ENCODE measurements at regions not wholly inside any gene's neighbourhood (a gene's known extent, or its start where the extent isn't known, plus 50 kb on each side); places are given as distances from the start of the nearest gene placed in this dataset.

- no TSS peak for BruUV-seq (replicated peaks)
- H3K9me3 ChIP-seq (replicated peaks; ENCODE audit: control insufficient read depth, insufficient read depth, low read length) = no peaks in the 10 kb centered on the region
- POLR2A ChIA-PET = interaction anchor here (0.5 kb wide), 1 partner anchor 53 kb away, joined by 6 read pairs; no protein-coding TSS in a partner anchor
- H2AFZ ChIP-seq (ENCODE audit: control insufficient read depth, low read depth, low read length) = no peak overlapping the region
- no peak overlapping the region for H3K4me2 ChIP-seq (ENCODE audit: control insufficient read depth, insufficient read depth)
- CTCF ChIA-PET = no interaction called here
- no peak for FAIRE-seq
- no peaks in the 10 kb centered on the region for H4K20me1 ChIP-seq (ENCODE audit: control insufficient read depth, insufficient read depth)
- no peaks in the 10 kb centered on the region for H3K79me2 ChIP-seq (ENCODE audit: control insufficient read depth, insufficient read depth, low read length)
- H3K4me3 ChIP-seq = no peak overlapping the region
- H3K27ac ChIP-seq (ENCODE audit: control insufficient read depth, insufficient read depth) = no peak overlapping the region
- intact Hi-C loops (cut with micrococcal nuclease; ENCODE audit: unreplicated experiment) = no loop called here
- H3K4me1 ChIP-seq (ENCODE audit: control insufficient read depth, insufficient read depth, low read length) = no peaks in the 10 kb centered on the region
- SMC1A ChIA-PET (ENCODE audit: uncharacterized antibody, unreplicated experiment) = no interaction called here
- DNase-seq (ENCODE audit: low read depth, low spot score) = no peak
- no peaks in the 10 kb centered on the region for H3K36me3 ChIP-seq (ENCODE audit: control insufficient read depth in 2 of 2, insufficient read depth in 2 of 2, low read length in 1 of 2)
- no peak for TF ChIP-seq FOXK2 (IDR thresholded peaks at IDR 0.05)
- no peak for TF ChIP-seq NR2C1 (IDR thresholded peaks at IDR 0.05)
- RAD21 ChIA-PET (ENCODE audit: unreplicated experiment) = no interaction called here
- H3K27me3 ChIP-seq (replicated peaks in 1 of 2; ENCODE audit: control insufficient read depth in 2 of 2, insufficient read depth in 2 of 2, low read length in 1 of 2) = no peaks in the 10 kb centered on the region
- WGBS (ENCODE audit: insufficient coverage, insufficient replicate concordance, low lambda C conversion rate, missing lambda C conversion rate) = 37% methylated on average over 2 of the region's 2 CpGs
- H3K9ac ChIP-seq (ENCODE audit: control insufficient read depth, insufficient read depth, low read length) = no peak overlapping the region
- in situ Hi-C loops (cut with MboI) = no loop called here
- ATAC-seq = no peak
Observed at GRCh38 chr5:125610892-125611291, 812.3 kb upstream of the GRAMD2B start.

- ChIA-PET RAD21 (ENCODE audit: unreplicated experiment) (no interaction called here), CTCF (no interaction called here), POLR2A (no interaction called here), SMC1A (ENCODE audit: uncharacterized antibody, unreplicated experiment) (no interaction called here)
- H3K79me2 ChIP-seq (ENCODE audit: control insufficient read depth, insufficient read depth, low read length) = no peaks in the 10 kb centered on the region
- no peaks in the 10 kb centered on the region for H4K20me1 ChIP-seq (ENCODE audit: control insufficient read depth, insufficient read depth)
- intact Hi-C loops (cut with micrococcal nuclease; ENCODE audit: unreplicated experiment) (no loop called here), in situ Hi-C loops (cut with MboI) (no loop called here)
- no peaks in the 10 kb centered on the region for H3K9me3 ChIP-seq (replicated peaks; ENCODE audit: control insufficient read depth, insufficient read depth, low read length)
- ATAC-seq (no peak), DNase-seq (ENCODE audit: low read depth, low spot score) (no peak), FAIRE-seq (no peak)
- H3K4me2 ChIP-seq (ENCODE audit: control insufficient read depth, insufficient read depth) = no peak overlapping the region
- H3K4me3 ChIP-seq = no peak overlapping the region
- BruUV-seq (replicated peaks) = no TSS peak
- H3K9ac ChIP-seq (ENCODE audit: control insufficient read depth, insufficient read depth, low read length) = no peak overlapping the region
- H3K4me1 ChIP-seq (ENCODE audit: control insufficient read depth, insufficient read depth, low read length) = no peaks in the 10 kb centered on the region
- no peak overlapping the region for H3K27ac ChIP-seq (ENCODE audit: control insufficient read depth, insufficient read depth)
- H3K27me3 ChIP-seq (replicated peaks in 1 of 2; ENCODE audit: control insufficient read depth in 2 of 2, insufficient read depth in 2 of 2, low read length in 1 of 2) = no peaks in the 10 kb centered on the region
- H3K36me3 ChIP-seq (ENCODE audit: control insufficient read depth in 2 of 2, insufficient read depth in 2 of 2, low read length in 1 of 2) = no peaks in the 10 kb centered on the region
- H2AFZ ChIP-seq (ENCODE audit: control insufficient read depth, low read depth, low read length) = no peak overlapping the region
- TF ChIP-seq EP300 (IDR thresholded peaks at IDR 0.05; ENCODE audit: borderline replicate concordance in 1 of 2, control insufficient read depth in 1 of 2, low read depth in 2 of 2, low read length in 2 of 2) = no peak
- TF ChIP-seq HSF1 (IDR thresholded peaks at IDR 0.05; ENCODE audit: low read depth, low read length) = no peak
- TF ChIP-seq POU2F2 (IDR thresholded peaks at IDR 0.05; ENCODE audit: borderline replicate concordance, low read depth, low read length) = no peak
- no peak for TF ChIP-seq SUZ12 (IDR thresholded peaks at IDR 0.05; ENCODE audit: unreplicated experiment)
- no peak for TF ChIP-seq IRF5 (IDR thresholded peaks at IDR 0.05; ENCODE audit: borderline replicate concordance)
- TF ChIP-seq ETV6 (conservative IDR thresholded peaks at IDR 0.05 in 1 of 2, IDR thresholded peaks at IDR 0.05 in 1 of 2; ENCODE audit: borderline replicate concordance in 1 of 2, low read depth in 1 of 2) = no peak
- TF ChIP-seq MYC (IDR thresholded peaks at IDR 0.05; ENCODE audit: insufficient read depth, insufficient read length, insufficient replicate concordance, low read length, severe bottlenecking) = no peak
- TF ChIP-seq CREB1 (IDR thresholded peaks at IDR 0.05; ENCODE audit: low read depth) = no peak
- no peak for TF ChIP-seq SREBF2 (IDR thresholded peaks at IDR 0.05; ENCODE audit: low read length)
- no peak for TF ChIP-seq ELK1 (IDR thresholded peaks at IDR 0.05; ENCODE audit: low read depth, low read length)
- no peak for TF ChIP-seq STAT3 (IDR thresholded peaks at IDR 0.05; ENCODE audit: low read depth, low read length)
- TF ChIP-seq RAD21 (IDR thresholded peaks at IDR 0.05; ENCODE audit: insufficient read depth, low read depth, low read length) = no peak
- no peak for TF ChIP-seq EGR1 (IDR thresholded peaks at IDR 0.05; ENCODE audit: borderline replicate concordance in 1 of 2, low read depth in 2 of 2, low read length in 2 of 2)
Observed at GRCh38 chr5:125611541-125611940, 811.7 kb upstream of the GRAMD2B start.

All from GM12878 (cell line).